HG02571 (cell line): ENCODE measurements at regions not wholly inside any gene's neighbourhood (a gene's known extent, or its start where the extent isn't known, plus 50 kb on each side); places are given as distances from the start of the nearest gene placed in this dataset.

ENCODE experiments used
- ATAC-seq: cut with Tn5 transposase; IDR thresholded peaks from one replicate; pipeline ENCODE4 v1.9.1; 2021; ENCODE audit warnings: mild to moderate bottlenecking, moderate library complexity; ENCODE audit not compliant: unreplicated experiment

- ATAC-seq: no peak
Observed at GRCh38 chr5:34501840-34502239, 154.3 kb upstream of the RAI14 start.

- no peak for ATAC-seq
Observed at GRCh38 chr5:34502581-34502980, 153.5 kb upstream of the RAI14 start.

GRCh38 chr5:34503379-34504253 lies 152.5 kb upstream of the RAI14 start:
- ATAC-seq: no peak

DNA sequence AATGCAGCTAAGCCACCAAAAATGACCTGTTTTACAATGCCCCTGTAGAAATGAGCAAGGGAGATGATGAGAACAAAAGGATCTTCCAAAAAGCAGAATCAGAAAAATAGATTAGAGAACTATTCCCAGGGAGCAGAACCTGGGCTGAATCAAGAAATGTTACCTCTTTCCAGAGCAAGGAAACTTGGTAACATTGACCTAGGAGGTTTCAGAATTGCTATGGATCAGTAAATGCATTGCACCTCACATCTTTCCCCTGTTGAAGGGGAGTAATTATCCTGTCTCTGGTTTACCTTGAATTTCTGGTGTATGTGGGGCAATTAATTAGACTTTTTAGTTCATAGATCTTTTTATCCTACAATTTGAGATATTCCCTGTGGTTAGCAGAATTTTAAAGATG lies 151.2 kb upstream of the RAI14 start:
- no peak for ATAC-seq

DNA sequence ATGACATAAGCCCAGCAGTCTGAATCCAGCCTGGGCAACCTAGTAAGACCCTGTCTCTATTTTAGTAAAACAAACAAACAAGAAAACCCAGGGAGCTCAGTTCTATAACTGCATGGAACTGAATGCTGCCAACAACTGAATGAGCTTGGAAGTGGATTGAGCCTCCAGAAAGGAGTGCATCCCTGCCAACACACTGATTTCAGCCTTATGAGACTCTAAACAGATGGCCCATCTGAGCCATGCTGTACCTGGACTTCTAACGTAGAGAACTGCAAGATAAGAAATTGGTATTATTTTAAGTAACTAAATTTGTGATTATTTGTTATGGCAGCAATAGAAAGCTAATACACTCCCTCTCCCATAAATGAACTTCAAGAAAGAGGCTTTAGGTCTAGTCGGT lies 150.4 kb upstream of the RAI14 start:
- no peak for ATAC-seq

DNA sequence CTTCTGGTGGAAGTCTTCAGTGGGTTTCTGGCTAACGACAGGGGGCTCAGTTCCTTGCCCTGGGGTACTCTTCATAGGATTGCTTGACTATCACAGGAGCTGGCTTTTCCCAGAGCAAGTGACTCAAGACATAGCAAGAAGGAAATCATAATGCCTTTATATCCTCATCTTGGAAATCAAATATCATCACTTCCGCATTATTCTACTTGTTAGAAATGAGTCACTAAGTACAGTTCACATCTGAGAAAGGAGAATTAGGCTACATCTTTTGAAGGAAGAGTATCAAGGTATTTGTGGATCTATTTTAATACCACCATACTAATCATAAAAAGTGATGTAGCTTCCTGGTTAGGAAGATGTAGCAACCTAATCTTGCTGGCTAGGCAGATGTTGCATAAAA lies 148.2 kb upstream of the RAI14 start:
- ATAC-seq: no peak

- ATAC-seq: no peak
Observed at GRCh38 chr5:34509392-34509791, 146.7 kb upstream of the RAI14 start.

DNA sequence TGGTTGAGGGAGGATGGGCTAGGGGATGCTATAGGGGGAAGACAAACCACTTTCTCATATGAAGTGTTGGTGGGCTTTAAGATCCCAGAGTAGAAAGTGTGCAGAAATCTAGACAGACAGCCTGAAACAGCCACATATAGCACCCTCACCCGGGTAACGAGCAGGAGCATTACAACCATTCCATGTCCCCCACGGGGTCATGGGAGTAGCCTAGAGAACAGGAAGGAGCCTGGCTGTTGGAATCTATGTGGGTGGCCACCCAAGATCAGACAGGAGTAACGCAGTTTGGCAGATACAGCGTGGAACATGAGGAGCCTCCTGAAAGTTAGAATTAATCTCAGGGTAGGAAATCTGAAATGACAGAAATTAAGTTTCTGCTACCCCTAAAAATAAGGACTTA lies 146.1 kb upstream of the RAI14 start:
- ATAC-seq: no peak

- ATAC-seq: no peak
Observed at GRCh38 chr5:34511063-34511462, 145.1 kb upstream of the RAI14 start.

- ATAC-seq: no peak
Observed at GRCh38 chr5:34511481-34511880, 144.6 kb upstream of the RAI14 start.

- no peak for ATAC-seq
Observed at GRCh38 chr5:34511915-34512314, 144.2 kb upstream of the RAI14 start.

GRCh38 chr5:34516166-34516565 lies 140.0 kb upstream of the RAI14 start:
- no peak for ATAC-seq

- no peak for ATAC-seq
Observed at GRCh38 chr5:34516686-34517085, 139.4 kb upstream of the RAI14 start.

DNA sequence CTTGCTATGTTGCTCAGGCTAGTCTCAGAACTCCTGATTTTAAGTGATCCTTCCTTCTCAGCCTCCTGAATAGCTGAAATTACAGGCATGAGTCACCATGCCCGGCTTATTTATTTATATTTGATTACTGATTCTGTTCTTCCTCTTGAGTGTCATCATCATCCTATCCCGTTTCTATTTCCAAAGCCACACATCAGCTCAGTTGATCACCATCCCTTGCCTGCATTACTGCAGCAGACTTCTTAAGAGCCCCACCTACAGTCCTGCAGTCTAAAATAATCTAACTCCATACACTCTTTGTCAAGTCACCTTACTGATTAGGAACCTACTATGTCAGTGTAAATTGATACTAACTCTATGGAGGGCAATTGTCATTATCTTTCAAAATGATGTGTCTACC lies 138.9 kb upstream of the RAI14 start:
- ATAC-seq: no peak

DNA sequence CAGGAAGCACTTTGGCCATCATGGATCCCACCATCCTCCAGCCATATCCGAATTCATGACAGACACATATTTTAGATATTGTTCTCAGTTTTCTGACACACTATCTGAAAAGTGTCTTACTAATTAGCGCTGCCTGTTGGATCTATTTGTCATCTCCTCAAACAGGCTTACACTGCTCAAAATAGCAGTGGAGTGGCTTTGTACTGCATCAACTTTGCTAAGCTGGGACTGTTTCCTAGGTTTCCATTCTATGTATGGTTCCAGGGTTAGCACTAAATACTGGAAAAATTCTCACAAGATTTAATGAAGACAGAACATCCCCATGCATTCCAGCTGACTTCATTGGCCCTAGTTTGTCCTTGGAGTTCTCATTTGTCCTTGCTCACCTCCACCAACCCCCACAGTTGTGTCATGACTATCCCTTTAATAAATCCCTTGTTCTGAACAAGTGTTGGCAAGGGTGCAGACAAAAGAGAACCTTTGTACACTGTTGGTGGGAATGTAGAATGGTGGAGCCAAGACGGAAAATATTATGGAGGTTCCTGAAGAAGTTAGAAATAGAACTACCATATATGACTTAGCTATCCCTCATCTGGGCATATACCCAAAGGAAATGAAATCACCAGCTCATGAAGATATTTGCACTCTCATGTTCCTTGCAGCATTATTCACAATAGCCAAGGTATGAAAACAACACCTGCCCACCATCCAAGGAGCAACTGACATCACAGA lies 136.5 kb upstream of the RAI14 start:
- ATAC-seq: no peak

DNA sequence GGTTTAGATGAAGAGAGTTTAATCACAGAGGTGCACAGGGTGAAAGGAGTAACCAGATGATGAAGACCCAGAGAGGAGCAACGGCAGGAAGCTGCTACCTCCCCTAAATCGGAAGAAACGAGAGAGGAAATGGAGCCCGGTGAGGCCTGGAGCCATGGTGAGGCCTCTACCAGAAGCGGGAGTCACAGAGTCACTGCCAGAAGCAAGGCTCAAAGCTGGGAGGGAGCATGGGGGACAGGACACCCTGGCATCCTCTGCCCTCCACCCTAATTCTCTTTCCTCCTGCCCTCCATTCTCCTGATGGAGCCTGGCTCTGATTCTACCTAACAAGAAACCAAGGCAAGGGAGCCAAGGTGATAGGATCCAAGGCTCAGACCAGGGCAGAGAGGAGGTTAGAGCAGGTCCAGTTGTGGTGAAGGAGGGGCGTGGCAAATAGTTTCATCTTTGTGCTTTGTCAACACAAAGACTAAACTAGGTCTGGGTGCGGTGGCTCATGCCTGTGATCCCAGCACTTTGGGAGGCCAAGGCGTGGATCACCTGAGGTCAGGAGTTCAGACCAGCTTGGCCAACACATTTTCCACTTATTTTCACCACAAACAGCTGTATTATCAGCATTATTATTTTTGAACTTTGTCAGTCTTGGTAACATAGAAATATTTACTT lies 134.4 kb upstream of the RAI14 start:
- ATAC-seq: no peak

DNA sequence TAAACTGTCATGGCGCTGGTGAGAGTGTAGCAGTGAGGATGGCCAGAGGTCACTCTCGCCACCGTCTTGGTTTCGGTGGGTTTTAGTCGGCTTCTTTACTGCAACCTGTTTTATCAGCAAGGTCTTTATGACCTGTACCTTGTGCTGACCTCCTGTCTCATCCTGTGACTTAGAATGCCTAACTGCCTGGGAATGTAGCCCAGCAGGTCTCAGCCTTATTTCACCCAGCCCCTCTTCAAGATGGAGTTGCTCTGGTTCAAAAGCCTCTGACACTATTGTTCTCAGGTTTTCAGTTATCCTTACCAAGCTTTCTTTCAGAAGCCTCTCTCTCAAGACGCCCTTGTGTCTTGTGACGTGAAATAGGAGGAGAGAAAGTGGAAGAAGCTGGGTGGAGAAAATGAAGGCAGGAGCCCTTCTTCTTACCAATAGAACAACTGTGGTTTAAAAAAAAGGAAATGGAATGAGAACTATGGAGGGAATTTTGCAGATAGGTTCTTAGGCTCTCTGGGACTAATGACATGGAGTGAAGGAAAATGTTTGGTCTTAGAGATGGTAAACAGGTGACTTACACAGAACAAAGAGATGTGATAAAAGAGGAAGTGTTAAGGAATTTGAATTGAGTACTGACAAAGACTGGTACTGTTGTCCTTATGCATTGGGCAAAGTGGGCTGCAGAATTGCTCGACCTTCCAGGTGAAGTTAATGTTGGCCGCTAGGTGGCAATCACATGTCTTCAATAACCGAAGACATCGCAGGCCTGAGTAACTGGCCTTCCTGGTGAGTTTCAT lies 133.3 kb upstream of the RAI14 start:
- peak; percentile 82 for ATAC-seq

DNA sequence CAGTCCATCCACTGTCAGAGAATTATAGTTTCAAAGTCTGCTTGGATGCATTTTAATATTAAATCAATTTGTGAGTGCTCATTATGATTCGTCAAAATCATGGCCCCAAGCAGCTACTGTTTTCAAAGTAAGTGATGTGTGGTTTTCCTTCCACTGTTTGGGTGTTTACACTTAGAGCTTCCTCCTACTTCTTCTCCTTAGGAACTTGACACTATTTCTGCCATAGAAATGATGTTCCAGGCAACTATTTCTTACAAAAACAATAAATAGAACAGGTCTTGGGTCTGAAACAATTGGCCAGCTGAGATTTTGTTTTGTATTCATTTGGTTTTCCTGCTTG lies 132.8 kb upstream of the RAI14 start:
- no peak for ATAC-seq

DNA sequence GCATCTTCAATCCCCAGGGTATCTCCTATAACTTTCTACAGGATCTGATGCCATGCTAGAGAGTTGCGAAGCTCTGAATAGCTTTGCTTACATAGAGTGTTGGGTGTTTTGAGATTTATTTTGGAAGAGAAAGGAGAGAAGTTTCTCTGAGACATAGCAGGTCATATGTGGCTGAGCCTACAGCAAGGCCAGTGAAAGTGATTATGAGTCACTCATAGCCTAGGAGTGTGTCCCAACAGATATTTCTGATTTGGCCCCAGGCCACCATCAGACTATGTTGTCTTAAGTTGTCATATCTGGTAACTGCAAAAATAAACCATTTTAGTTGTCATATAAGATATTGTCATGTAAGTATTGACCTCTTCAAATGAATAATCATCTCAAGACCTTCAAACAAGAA lies 132.0 kb upstream of the RAI14 start:
- ATAC-seq: no peak

- no peak for ATAC-seq
Observed at GRCh38 chr5:34525761-34526160, 130.4 kb upstream of the RAI14 start.

GRCh38 chr5:34526682-34527305 lies 129.3 kb upstream of the RAI14 start:
- ATAC-seq: no peak
